DND-41 (cell line): ENCODE measurements at regions not wholly inside any gene's neighbourhood (a gene's known extent, or its start where the extent isn't known, plus 50 kb on each side); places are given as distances from the start of the nearest gene placed in this dataset.

ENCODE experiments used
- ATAC-seq: fragments of 200-7000 bp; cut with Tn5 transposase; 3 replicates; pipeline ENCODE4 v1.9.1; 2021; ENCODE audit warnings: low read depth; ENCODE audit not compliant: insufficient read depth
- DNase-seq: peaks from one replicate; pipeline ENCODE4 v3.0.0-alpha.2; 2020
- H2AFZ ChIP-seq: 2 replicates; pipeline ENCODE4 v1.6.0; 2012; ENCODE audit warnings: low read depth, low read length
- H3K27ac ChIP-seq: 2 replicates; pipeline ENCODE4 v1.5.1; 2012; ENCODE audit warnings: low read length, inconsistent platforms
- H3K27me3 ChIP-seq: fragments of 200-600 bp; sonication (generic); 2 replicates; pipeline ENCODE4 v1.6.0; 2012; ENCODE audit warnings: low read length, mild to moderate bottlenecking, inconsistent platforms; ENCODE audit not compliant: insufficient read depth, poor library complexity
- H3K36me3 ChIP-seq: 2 replicates; pipeline ENCODE4 v1.5.1; 2012; ENCODE audit warnings: low read length, inconsistent platforms; ENCODE audit not compliant: insufficient read depth
- H3K4me1 ChIP-seq: 2 replicates; pipeline ENCODE4 v1.5.1; 2012; ENCODE audit warnings: mild to moderate bottlenecking, low read length; ENCODE audit not compliant: insufficient read depth
- H3K4me2 ChIP-seq: 2 replicates; pipeline ENCODE4 v1.6.0; 2012; ENCODE audit warnings: mild to moderate bottlenecking, moderate library complexity, low read length, inconsistent platforms; ENCODE audit not compliant: insufficient read depth
- H3K4me3 ChIP-seq, 2 experiments: fragments of 200-600 bp in 1 of 2; shearing (Covaris generic) in 1 of 2; 2 replicates each; pipeline ENCODE4 v1.5.1; 2012 to 2016; ENCODE audit warnings: inconsistent platforms in 2 of 2, low read length in 2 of 2, mild to moderate bottlenecking in 2 of 2, low read depth in 1 of 2, moderate library complexity in 1 of 2
- H3K79me2 ChIP-seq: 2 replicates; pipeline ENCODE4 v1.6.0; 2012; ENCODE audit warnings: low read length, inconsistent platforms; ENCODE audit not compliant: insufficient read depth
- H3K9ac ChIP-seq: 2 replicates; pipeline ENCODE4 v1.6.0; 2012; ENCODE audit warnings: low read depth, mild to moderate bottlenecking, inconsistent platforms, low read length, moderate library complexity
- H3K9me3 ChIP-seq: 2 replicates; pipeline ENCODE4 v1.5.1; 2012; ENCODE audit warnings: low read length, moderate library complexity, mild to moderate bottlenecking, inconsistent platforms; ENCODE audit not compliant: insufficient read depth, severe bottlenecking
- H4K20me1 ChIP-seq: 2 replicates; pipeline ENCODE4 v1.6.0; 2012; ENCODE audit warnings: low read length; ENCODE audit not compliant: insufficient read depth
- EZH2 ChIP-seq: IDR thresholded peaks from 3 replicates; pipeline ENCODE4 v1.6.1; 2012; ENCODE audit warnings: borderline replicate concordance, low read depth, mild to moderate bottlenecking, moderate library complexity, low read length, inconsistent platforms; ENCODE audit not compliant: severe bottlenecking
- TF ChIP-seq, protein P1 (sequence below): IDR thresholded peaks from 2 replicates; pipeline ENCODE4 v1.5.1; 2012; ENCODE audit warnings: borderline replicate concordance, low read length, moderate library complexity, mild to moderate bottlenecking; ENCODE audit not compliant: poor library complexity, severe bottlenecking; ENCODE audit errors: extremely low read depth

DNA sequence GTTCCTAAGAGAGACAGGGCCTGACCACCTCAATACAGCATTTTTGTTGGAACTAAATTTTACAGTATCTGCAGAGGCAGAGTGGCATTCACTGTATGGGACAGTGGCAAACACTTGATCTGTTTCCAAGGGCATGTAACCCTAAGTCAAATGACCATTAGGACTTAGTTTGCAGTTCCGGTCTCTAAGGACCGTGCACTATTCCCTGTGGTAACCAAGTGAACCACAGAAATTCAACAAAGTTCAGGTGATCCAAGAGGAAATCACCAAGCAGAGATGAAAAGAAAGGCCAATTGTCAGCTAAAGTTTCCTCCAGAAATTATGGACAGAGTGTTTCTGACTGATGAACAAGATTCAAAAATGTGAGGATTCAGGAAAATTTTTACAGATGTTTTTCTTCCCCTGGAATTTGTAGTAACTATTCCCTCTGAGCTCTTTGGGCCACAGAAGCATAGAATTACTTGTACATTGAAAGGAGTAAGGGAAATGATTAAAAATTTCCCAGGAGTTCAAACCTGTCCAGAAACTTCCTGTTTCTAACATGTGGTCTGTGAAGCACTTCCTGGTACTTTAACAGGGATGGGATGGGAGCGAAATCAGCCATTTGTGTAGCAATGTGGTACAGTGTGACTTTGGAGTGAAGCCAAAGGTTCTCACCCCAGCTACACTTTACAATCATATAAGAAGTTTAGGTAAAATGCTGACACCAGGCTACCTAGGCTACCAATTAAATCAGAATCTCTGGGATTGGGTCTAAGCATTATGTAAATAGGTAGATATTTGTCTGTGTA lies 266.1 kb upstream of the MAP3K1 start:
- H2AFZ ChIP-seq = no peak overlapping the region
- H3K79me2 ChIP-seq = no peaks in the 10 kb centered on the region
- no peaks in the 10 kb centered on the region for H3K9me3 ChIP-seq
- H3K27me3 ChIP-seq = peaks cover 14% of the 10 kb centered on the region
- no peaks in the 10 kb centered on the region for H3K4me1 ChIP-seq
- DNase-seq (no peak), ATAC-seq (no peak)
- no peak for TF ChIP-seq EZH2
- TF ChIP-seq, protein P1, sequence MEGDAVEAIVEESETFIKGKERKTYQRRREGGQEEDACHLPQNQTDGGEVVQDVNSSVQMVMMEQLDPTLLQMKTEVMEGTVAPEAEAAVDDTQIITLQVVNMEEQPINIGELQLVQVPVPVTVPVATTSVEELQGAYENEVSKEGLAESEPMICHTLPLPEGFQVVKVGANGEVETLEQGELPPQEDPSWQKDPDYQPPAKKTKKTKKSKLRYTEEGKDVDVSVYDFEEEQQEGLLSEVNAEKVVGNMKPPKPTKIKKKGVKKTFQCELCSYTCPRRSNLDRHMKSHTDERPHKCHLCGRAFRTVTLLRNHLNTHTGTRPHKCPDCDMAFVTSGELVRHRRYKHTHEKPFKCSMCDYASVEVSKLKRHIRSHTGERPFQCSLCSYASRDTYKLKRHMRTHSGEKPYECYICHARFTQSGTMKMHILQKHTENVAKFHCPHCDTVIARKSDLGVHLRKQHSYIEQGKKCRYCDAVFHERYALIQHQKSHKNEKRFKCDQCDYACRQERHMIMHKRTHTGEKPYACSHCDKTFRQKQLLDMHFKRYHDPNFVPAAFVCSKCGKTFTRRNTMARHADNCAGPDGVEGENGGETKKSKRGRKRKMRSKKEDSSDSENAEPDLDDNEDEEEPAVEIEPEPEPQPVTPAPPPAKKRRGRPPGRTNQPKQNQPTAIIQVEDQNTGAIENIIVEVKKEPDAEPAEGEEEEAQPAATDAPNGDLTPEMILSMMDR = no peak
- H3K27ac ChIP-seq = no peak overlapping the region
- no peaks in the 10 kb centered on the region for H3K36me3 ChIP-seq
- no peak overlapping the region for H3K9ac ChIP-seq
- H4K20me1 ChIP-seq = no peaks in the 10 kb centered on the region
- no peak overlapping the region for H3K4me2 ChIP-seq
- no peak overlapping the region for H3K4me3 ChIP-seq

DNA sequence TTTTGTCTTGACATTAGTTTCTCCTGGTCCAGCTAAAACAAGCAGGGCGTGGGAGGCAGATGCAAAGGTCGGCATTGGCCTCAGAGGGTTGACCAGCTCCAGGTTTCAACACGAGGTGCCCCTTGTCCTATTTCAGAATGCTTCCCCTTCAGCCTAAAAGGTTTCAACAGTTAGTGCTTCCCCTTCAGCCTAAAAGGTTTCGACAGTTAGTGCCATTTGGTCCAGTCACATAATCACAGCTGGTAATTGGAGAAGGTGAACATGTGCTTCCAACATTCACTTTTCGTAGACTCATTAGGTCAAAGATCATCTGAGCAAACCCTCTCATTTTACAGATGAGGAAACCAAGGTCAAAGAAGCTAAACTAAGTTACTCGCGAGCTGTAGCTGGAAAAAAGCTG lies 270.3 kb upstream of the MAP3K1 start:
- no peak for DNase-seq
- Histone ChIP-seq H2AFZ (no peak overlapping the region), H3K9ac (no peak overlapping the region), H3K27ac (no peak overlapping the region), H3K36me3 (no peaks in the 10 kb centered on the region), H3K4me2 (no peak overlapping the region), H3K79me2 (no peaks in the 10 kb centered on the region), H3K27me3 (peaks cover 15% of the 10 kb centered on the region), H3K4me1 (no peaks in the 10 kb centered on the region), H4K20me1 (no peaks in the 10 kb centered on the region), H3K9me3 (no peaks in the 10 kb centered on the region), H3K4me3 (no peak overlapping the region)
- no peak for ATAC-seq
- TF ChIP-seq, protein P1 = no peak
- TF ChIP-seq EZH2 = no peak

DNA sequence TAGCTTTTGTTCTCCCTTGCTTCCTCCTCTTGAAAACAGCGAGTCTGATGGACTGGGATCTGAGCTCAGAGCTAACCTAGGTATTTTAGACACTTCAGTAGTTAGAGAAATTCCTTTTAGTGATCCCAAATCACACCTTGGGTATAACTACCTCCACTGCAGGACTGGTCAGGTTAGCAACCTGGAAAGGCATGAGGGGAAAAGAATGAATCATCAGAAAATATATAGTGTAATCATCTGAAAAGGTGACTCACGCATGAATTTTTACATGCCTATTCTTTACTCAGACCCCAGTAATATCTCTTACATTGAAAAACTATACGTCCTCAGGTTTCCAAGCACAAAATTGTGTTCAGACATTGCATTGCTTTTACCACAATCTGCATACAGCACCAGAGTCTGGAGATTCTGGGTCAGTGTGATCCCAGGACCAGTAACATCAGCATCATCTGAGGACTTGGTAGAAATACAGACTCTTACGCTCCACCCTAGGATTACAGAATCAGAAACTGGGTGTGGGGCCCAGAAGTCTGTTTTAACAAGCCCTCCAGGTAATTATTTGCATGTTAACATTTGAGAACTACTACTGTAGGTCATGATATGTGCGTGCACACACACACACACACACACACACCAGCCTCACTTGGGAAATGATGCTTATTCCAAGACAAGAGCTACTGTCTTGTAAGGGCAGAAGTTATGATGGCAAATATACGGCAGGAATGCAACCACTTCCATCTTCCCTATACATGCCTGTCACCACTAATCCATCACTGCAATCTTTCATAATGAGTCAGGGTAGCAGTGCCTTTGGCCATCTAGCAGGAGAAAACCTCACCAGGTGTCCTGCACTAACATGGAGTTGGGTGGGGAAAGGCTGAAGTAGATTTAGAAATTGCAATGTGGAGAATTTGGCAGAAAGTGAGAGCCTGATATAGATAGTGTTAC lies 271.6 kb upstream of the MAP3K1 start:
- H3K36me3 ChIP-seq = no peaks in the 10 kb centered on the region

More for the DNA sequence above, 271.6 kb upstream of the MAP3K1 start:
- Histone ChIP-seq H3K4me1 (no peaks in the 10 kb centered on the region), H3K4me2 (no peak overlapping the region), H3K79me2 (no peaks in the 10 kb centered on the region), H3K27me3 (peaks cover 15% of the 10 kb centered on the region), H4K20me1 (no peaks in the 10 kb centered on the region), H3K4me3 (no peak overlapping the region), H2AFZ (no peak overlapping the region), H3K27ac (no peak overlapping the region), H3K9ac (no peak overlapping the region), H3K9me3 (no peaks in the 10 kb centered on the region)
- ATAC-seq (no peak), DNase-seq (no peak)
- TF ChIP-seq, protein P1 = no peak
- no peak for TF ChIP-seq EZH2
